Stimulated activated naive CD8-positive, alpha-beta T cell treated with anti-CD3 and anti-CD28 coated beads, Interleukin-15, Interleukin-2, amounts not matched to agents 100 ng/mL and 50 ng/mL, for 24 hours (primary cell): ENCODE measurements at regions not wholly inside any gene's neighbourhood (a gene's known extent, or its start where the extent isn't known, plus 50 kb on each side); places are given as distances from the start of the nearest gene placed in this dataset.

ENCODE experiments used
- H3K27ac Mint-ChIP-seq: one replicate; pipeline ENCODE4 v1.8.0; 2021; ENCODE audit warnings: mild to moderate bottlenecking, mixed read lengths
- H3K27me3 Mint-ChIP-seq: one replicate; pipeline ENCODE4 v1.8.0; 2021; ENCODE audit warnings: mixed read lengths
- H3K36me3 Mint-ChIP-seq: one replicate; pipeline ENCODE4 v1.8.0; 2021; ENCODE audit warnings: low read depth, mixed read lengths
- H3K4me1 Mint-ChIP-seq: one replicate; pipeline ENCODE4 v1.8.0; 2021; ENCODE audit warnings: low read depth, mixed read lengths
- H3K4me3 Mint-ChIP-seq: one replicate; pipeline ENCODE4 v1.8.0; 2021; ENCODE audit warnings: mild to moderate bottlenecking, mixed read lengths
- H3K9me3 Mint-ChIP-seq: one replicate; pipeline ENCODE4 v1.8.0; 2021; ENCODE audit warnings: mixed read lengths

- Mint-ChIP-seq H3K4me3 (no peak overlapping the region), H3K9me3 (no peaks in the 10 kb centered on the region), H3K27me3 (peaks cover 3% of the 10 kb centered on the region), H3K27ac (no peak overlapping the region), H3K4me1 (no peaks in the 10 kb centered on the region), H3K36me3 (no peaks in the 10 kb centered on the region)
Measured at GRCh38 chr5:86824637-86825036, 206.9 kb downstream of the COX7C start.

- H3K27ac Mint-ChIP-seq = no peak overlapping the region
- peaks cover 3% of the 10 kb centered on the region for H3K27me3 Mint-ChIP-seq
- no peak overlapping the region for H3K4me3 Mint-ChIP-seq
- H3K4me1 Mint-ChIP-seq = no peaks in the 10 kb centered on the region
- H3K36me3 Mint-ChIP-seq = no peaks in the 10 kb centered on the region
- H3K9me3 Mint-ChIP-seq = no peaks in the 10 kb centered on the region
Measured at GRCh38 chr5:86831128-86831527, 213.4 kb downstream of the COX7C start.

- no peaks in the 10 kb centered on the region for H3K4me1 Mint-ChIP-seq
Measured at GRCh38 chr5:86833868-86834267, 216.1 kb downstream of the COX7C start.

GRCh38 chr5:86837610-86838009 lies 219.9 kb downstream of the COX7C start:
- Mint-ChIP-seq H3K4me3 (no peak overlapping the region), H3K27ac (no peak overlapping the region), H3K4me1 (no peaks in the 10 kb centered on the region), H3K27me3 (no peaks in the 10 kb centered on the region), H3K36me3 (no peaks in the 10 kb centered on the region), H3K9me3 (no peaks in the 10 kb centered on the region)

More at GRCh38 chr5:86833868-86834267, 216.1 kb downstream of the COX7C start:
- H3K4me3 Mint-ChIP-seq = no peak overlapping the region
- H3K27ac Mint-ChIP-seq = no peak overlapping the region
- no peaks in the 10 kb centered on the region for H3K36me3 Mint-ChIP-seq
- H3K9me3 Mint-ChIP-seq = no peaks in the 10 kb centered on the region
- peaks cover 3% of the 10 kb centered on the region for H3K27me3 Mint-ChIP-seq

GRCh38 chr5:86838083-86838482 lies 220.3 kb downstream of the COX7C start:
- Mint-ChIP-seq H3K9me3 (peaks cover under 1% of the 10 kb centered on the region), H3K27ac (no peak overlapping the region), H3K4me3 (no peak overlapping the region), H3K4me1 (no peaks in the 10 kb centered on the region), H3K27me3 (no peaks in the 10 kb centered on the region), H3K36me3 (no peaks in the 10 kb centered on the region)

- H3K9me3 Mint-ChIP-seq = peaks cover 4% of the 10 kb centered on the region
- H3K27ac Mint-ChIP-seq = no peak overlapping the region
- H3K4me3 Mint-ChIP-seq = no peak overlapping the region
- no peaks in the 10 kb centered on the region for H3K27me3 Mint-ChIP-seq
- H3K36me3 Mint-ChIP-seq = no peaks in the 10 kb centered on the region
- no peaks in the 10 kb centered on the region for H3K4me1 Mint-ChIP-seq
Measured at GRCh38 chr5:86841000-86841644, 223.4 kb downstream of the COX7C start.

- Mint-ChIP-seq H3K27me3 (peaks cover 7% of the 10 kb centered on the region), H3K4me1 (no peaks in the 10 kb centered on the region), H3K9me3 (no peaks in the 10 kb centered on the region), H3K4me3 (no peak overlapping the region), H3K27ac (no peak overlapping the region), H3K36me3 (no peaks in the 10 kb centered on the region)
Measured at GRCh38 chr5:86858442-86858841, 240.7 kb downstream of the COX7C start.

GRCh38 chr5:86861512-86861911 lies 243.8 kb downstream of the COX7C start:
- peaks cover 7% of the 10 kb centered on the region for H3K27me3 Mint-ChIP-seq
- H3K4me1 Mint-ChIP-seq = no peaks in the 10 kb centered on the region
- H3K27ac Mint-ChIP-seq = no peak overlapping the region
- no peaks in the 10 kb centered on the region for H3K9me3 Mint-ChIP-seq
- no peak overlapping the region for H3K4me3 Mint-ChIP-seq
- H3K36me3 Mint-ChIP-seq = no peaks in the 10 kb centered on the region

- H3K27me3 Mint-ChIP-seq = peaks cover 13% of the 10 kb centered on the region
- H3K9me3 Mint-ChIP-seq = no peaks in the 10 kb centered on the region
- no peaks in the 10 kb centered on the region for H3K4me1 Mint-ChIP-seq
- H3K36me3 Mint-ChIP-seq = no peaks in the 10 kb centered on the region
- H3K27ac Mint-ChIP-seq = no peak overlapping the region
- H3K4me3 Mint-ChIP-seq = no peak overlapping the region
Measured at GRCh38 chr5:86862093-86862492, 244.4 kb downstream of the COX7C start.

- no peak overlapping the region for H3K4me3 Mint-ChIP-seq
- peaks cover 17% of the 10 kb centered on the region for H3K27me3 Mint-ChIP-seq
- no peaks in the 10 kb centered on the region for H3K36me3 Mint-ChIP-seq
- no peaks in the 10 kb centered on the region for H3K4me1 Mint-ChIP-seq
- H3K9me3 Mint-ChIP-seq = no peaks in the 10 kb centered on the region
- H3K27ac Mint-ChIP-seq = no peak overlapping the region
Measured at GRCh38 chr5:86864051-86864450, 246.3 kb downstream of the COX7C start.

GRCh38 chr5:86865256-86865785 lies 247.6 kb downstream of the COX7C start:
- H3K9me3 Mint-ChIP-seq = no peaks in the 10 kb centered on the region
- no peak overlapping the region for H3K4me3 Mint-ChIP-seq
- H3K36me3 Mint-ChIP-seq = no peaks in the 10 kb centered on the region
- no peak overlapping the region for H3K27ac Mint-ChIP-seq
- no peaks in the 10 kb centered on the region for H3K4me1 Mint-ChIP-seq
- H3K27me3 Mint-ChIP-seq = peaks cover 17% of the 10 kb centered on the region

- Mint-ChIP-seq H3K27ac (no peak overlapping the region), H3K27me3 (peaks cover 21% of the 10 kb centered on the region), H3K36me3 (no peaks in the 10 kb centered on the region), H3K4me3 (no peak overlapping the region), H3K4me1 (no peaks in the 10 kb centered on the region), H3K9me3 (no peaks in the 10 kb centered on the region)
Measured at GRCh38 chr5:86866036-86866435, 248.3 kb downstream of the COX7C start.

GRCh38 chr5:86869268-86869667 lies 251.5 kb downstream of the COX7C start:
- Mint-ChIP-seq H3K27ac (no peak overlapping the region), H3K4me1 (no peaks in the 10 kb centered on the region), H3K4me3 (no peak overlapping the region)

GRCh38 chr5:86875539-86875938 lies 257.8 kb downstream of the COX7C start:
- no peaks in the 10 kb centered on the region for H3K4me1 Mint-ChIP-seq
- no peaks in the 10 kb centered on the region for H3K36me3 Mint-ChIP-seq
- no peak overlapping the region for H3K27ac Mint-ChIP-seq
- H3K4me3 Mint-ChIP-seq = no peak overlapping the region
- H3K27me3 Mint-ChIP-seq = peaks cover 8% of the 10 kb centered on the region
- no peaks in the 10 kb centered on the region for H3K9me3 Mint-ChIP-seq

More at GRCh38 chr5:86869268-86869667, 251.5 kb downstream of the COX7C start:
- Mint-ChIP-seq H3K27me3 (peaks cover 24% of the 10 kb centered on the region), H3K36me3 (no peaks in the 10 kb centered on the region), H3K9me3 (no peaks in the 10 kb centered on the region)

GRCh38 chr5:86878250-86878649 lies 260.5 kb downstream of the COX7C start:
- Mint-ChIP-seq H3K27ac (no peak overlapping the region), H3K4me1 (no peaks in the 10 kb centered on the region), H3K9me3 (no peaks in the 10 kb centered on the region), H3K4me3 (no peak overlapping the region), H3K36me3 (no peaks in the 10 kb centered on the region), H3K27me3 (no peaks in the 10 kb centered on the region)

- no peaks in the 10 kb centered on the region for H3K9me3 Mint-ChIP-seq
- no peaks in the 10 kb centered on the region for H3K4me1 Mint-ChIP-seq
- no peak overlapping the region for H3K4me3 Mint-ChIP-seq
- no peak overlapping the region for H3K27ac Mint-ChIP-seq
- no peaks in the 10 kb centered on the region for H3K27me3 Mint-ChIP-seq
- H3K36me3 Mint-ChIP-seq = no peaks in the 10 kb centered on the region
Measured at GRCh38 chr5:86879086-86879485, 261.3 kb downstream of the COX7C start.
